Activated CD8-positive, alpha-beta memory T cell treated with anti-CD3 and anti-CD28 coated beads, Interleukin-2, amount 50 U/mL, for 4 hours (primary cell): ENCODE measurements at regions not wholly inside any gene's neighbourhood (a gene's known extent, or its start where the extent isn't known, plus 50 kb on each side); places are given as distances from the start of the nearest gene placed in this dataset.
A peak's percentile ranks its signal among the peaks of the same experiment; 100 is the strongest.
"Not testable (repeated sequence)": the region's sequence is repeated elsewhere in the genome, so short reads cannot be mapped to it uniquely, and the experiment has no call there.

Experiments used
- DNase-seq: peaks from one replicate; pipeline ENCODE4 v3.0.0-alpha.2; 2020

GRCh38 chr2:150194816-150195215, 292.7 kb downstream of the RND3 start:
- DNase-seq: not testable (repeated sequence)

GRCh38 chr2:150192701-150193100, 294.8 kb downstream of the RND3 start:
- no peak for DNase-seq

GRCh38 chr2:150191349-150191748, 296.1 kb downstream of the RND3 start:
- DNase-seq: no peak

GRCh38 chr2:150190546-150190945, 296.9 kb downstream of the RND3 start:
- DNase-seq: no peak

- no peak for DNase-seq
Observed at GRCh38 chr2:150188800-150189199, 298.7 kb downstream of the RND3 start.

- no peak for DNase-seq
Observed at GRCh38 chr2:150188177-150188576, 299.3 kb downstream of the RND3 start.

- no peak for DNase-seq
Observed at GRCh38 chr2:150182566-150183235, 304.8 kb downstream of the RND3 start.

GRCh38 chr2:150178591-150178990, 308.9 kb downstream of the RND3 start:
- no peak for DNase-seq

GRCh38 chr2:150174971-150175421, 312.5 kb downstream of the RND3 start:
- no peak for DNase-seq

- DNase-seq: no peak
Observed at GRCh38 chr2:150174056-150174805, 313.2 kb downstream of the RND3 start.

- peak; percentile 13 for DNase-seq
Observed at GRCh38 chr2:150171065-150171548, 316.4 kb downstream of the RND3 start.

GRCh38 chr2:150169237-150169629, 318.2 kb downstream of the RND3 start:
- no peak for DNase-seq

GRCh38 chr2:150168595-150169236, 318.8 kb downstream of the RND3 start:
- DNase-seq: no peak

GRCh38 chr2:150167711-150168110, 319.8 kb downstream of the RND3 start:
- no peak for DNase-seq

- no peak for DNase-seq
Observed at GRCh38 chr2:150166313-150167051, 321.0 kb downstream of the RND3 start.

GRCh38 chr2:150165988-150166312, 321.5 kb downstream of the RND3 start:
- DNase-seq: no peak

- no peak for DNase-seq
Observed at GRCh38 chr2:150165442-150165841, 322.0 kb downstream of the RND3 start.

GRCh38 chr2:150162241-150162942, 325.1 kb downstream of the RND3 start:
- DNase-seq: no peak

GRCh38 chr2:150160058-150160457, 327.4 kb downstream of the RND3 start:
- no peak for DNase-seq

- no peak for DNase-seq
Observed at GRCh38 chr2:150159300-150159699, 328.2 kb downstream of the RND3 start.

- no peak for DNase-seq
Observed at GRCh38 chr2:150156876-150157275, 330.6 kb downstream of the RND3 start.

- no peak for DNase-seq
Observed at GRCh38 chr2:150156415-150156814, 331.1 kb downstream of the RND3 start.
